NCI-H2029 (cell line): ENCODE measurements at regions not wholly inside any gene's neighbourhood (a gene's known extent, or its start where the extent isn't known, plus 50 kb on each side); places are given as distances from the start of the nearest gene placed in this dataset.
A peak's percentile ranks its signal among the peaks of the same experiment; 100 is the strongest.

ENCODE experiments used
- DNase-seq: peaks from one replicate; lab custom pipeline; 2025; lab: John Stamatoyannopoulos, UW

GRCh38 chr11:119520966-119521365, 98.0 kb upstream of the THY1 start:
- no peak for DNase-seq

DNA sequence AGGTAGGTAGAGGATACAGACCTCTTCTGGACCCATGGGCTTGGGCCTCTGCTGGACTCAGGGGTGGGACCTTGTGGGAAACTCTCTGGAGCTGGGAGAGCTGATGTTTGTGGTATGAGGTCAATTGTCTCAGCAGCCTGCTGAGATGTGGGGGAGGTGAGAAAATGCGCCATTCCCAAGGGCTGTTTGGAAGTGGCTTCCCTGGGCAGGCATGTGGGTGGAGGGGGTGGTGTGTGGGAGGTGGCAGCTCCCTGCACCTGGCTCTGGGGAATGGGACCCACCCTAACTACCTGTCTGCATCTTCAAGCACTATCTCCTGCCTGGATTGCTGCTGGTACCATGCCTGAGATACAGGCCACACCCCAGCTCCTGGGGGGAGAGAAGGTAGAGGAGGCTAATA, 97.4 kb upstream of the THY1 start:
- no peak for DNase-seq

- DNase-seq = no peak
Measured at GRCh38 chr11:119519796-119520195, 96.8 kb upstream of the THY1 start.

GRCh38 chr11:119518746-119519730, 96.1 kb upstream of the THY1 start:
- no peak for DNase-seq

DNA sequence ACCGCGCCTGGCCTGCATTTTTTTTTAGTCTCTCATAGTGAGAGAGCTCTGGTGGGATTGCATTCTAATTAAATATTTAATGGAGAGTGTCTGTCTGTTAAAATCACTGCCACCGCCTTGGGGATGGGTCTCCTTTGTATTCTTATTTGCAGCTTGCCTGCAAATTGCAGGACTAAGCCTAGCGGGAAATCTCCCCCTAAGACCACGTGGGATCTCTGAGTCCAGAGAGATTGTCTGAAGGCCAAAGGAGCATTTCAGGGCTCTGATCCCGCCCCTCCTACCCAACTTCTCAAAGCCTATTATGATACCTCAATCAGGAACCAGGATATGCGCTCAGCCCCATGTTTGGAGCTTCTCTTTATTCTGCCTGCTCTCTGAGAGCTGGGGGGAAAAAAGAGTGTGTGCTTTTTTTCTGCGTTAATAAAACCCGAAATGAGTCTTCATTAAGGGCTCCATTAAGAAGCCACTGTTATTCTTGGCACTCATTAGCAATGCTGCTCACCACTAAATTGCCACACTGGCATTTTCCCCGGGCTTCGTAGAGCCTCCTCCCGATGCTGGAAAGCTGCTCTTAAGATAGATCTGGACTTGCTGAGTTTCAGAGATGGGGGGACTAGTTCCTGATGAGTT, 92.9 kb upstream of the THY1 start:
- DNase-seq = no peak

- DNase-seq = no peak
Measured at GRCh38 chr11:119513806-119514170, 90.8 kb upstream of the THY1 start.

GRCh38 chr11:119513131-119513805, 90.3 kb upstream of the THY1 start:
- DNase-seq = no peak

- no peak for DNase-seq
Measured at GRCh38 chr11:119512369-119512768, 89.4 kb upstream of the THY1 start.

DNA sequence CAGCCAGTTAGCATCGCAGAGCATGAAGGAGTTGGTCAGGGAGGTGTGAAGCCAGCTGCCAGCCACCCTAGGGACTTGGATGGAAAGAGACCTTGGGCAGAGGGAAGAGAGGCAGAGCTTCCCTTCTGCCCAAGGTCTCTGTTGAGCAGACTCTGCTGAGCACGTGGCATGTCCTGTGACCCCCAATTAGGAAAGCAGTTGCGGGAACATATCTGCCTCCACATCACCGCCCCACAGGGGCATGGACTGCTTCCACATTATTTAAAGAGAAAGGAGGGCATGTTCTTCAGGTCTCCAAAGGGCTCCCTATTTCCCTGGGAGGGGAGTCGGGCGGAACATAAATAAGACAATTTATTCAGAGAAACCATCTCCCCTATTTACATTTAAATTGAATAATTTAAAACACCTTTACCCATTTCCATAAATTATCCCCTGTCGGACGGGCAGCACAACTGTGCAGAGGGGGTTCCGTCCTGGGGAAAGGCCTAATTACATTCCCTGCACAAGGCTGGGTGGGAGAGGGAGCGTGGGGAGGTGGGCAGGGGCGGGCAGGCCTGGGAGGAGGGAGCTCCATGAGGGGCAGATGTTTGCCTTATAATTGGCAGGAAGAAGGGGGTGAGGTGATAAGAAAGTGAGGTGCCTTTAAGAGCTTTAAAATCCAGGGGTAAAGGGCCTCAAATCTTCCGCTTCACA, 88.8 kb upstream of the THY1 start:
- DNase-seq = no peak

- no peak for DNase-seq
Measured at GRCh38 chr11:119509969-119510401, 87.0 kb upstream of the THY1 start.

DNA sequence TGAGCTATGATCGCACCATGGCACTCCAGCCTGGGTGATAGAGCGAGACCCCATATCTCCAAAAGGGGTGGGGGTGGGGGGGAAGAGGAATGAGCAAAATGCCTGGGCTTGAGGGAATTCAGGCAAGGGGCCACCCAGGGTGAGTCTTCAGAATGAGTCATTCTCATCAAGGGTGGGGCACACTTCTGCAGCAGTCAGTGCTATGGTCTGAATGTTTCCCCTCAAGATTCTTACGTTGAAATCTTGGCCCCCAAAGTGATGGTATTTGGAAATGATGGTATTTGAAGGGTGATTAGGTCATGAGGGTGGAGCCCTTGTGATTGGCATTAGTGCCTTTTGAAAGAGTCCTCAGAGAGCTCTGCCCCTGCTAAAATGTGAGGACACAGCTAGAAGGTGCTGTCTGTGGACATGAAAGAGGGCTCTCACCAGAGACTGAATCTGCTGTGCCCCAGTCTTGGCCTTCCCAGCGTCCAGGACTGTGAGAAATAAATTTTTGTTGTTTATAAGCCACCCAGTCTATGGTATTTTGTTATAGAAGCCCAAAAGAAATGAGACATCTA, 86.4 kb upstream of the THY1 start:
- no peak for DNase-seq

DNA sequence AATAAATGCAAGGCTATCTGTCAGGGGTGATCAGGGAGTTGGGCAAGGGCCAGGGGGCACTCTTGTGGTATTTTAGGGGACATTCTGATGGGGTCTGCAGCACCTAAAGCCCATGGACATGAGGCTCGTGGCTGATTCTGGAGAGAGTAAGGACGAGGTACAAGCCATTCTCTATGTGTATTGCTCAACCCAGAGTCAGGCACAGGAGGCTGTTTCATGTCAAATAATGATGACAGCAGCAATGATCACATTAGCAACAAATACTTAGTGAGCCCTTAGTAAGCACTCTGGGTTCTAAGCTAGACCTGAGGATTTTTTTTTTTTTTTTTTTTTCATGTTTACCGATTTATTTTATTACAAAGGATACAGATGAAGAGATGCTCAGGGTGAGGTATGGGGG, 83.5 kb upstream of the THY1 start:
- no peak for DNase-seq

- DNase-seq = no peak
Measured at GRCh38 chr11:119505861-119506260, 82.9 kb upstream of the THY1 start.

- no peak for DNase-seq
Measured at GRCh38 chr11:119505071-119505470, 82.1 kb upstream of the THY1 start.

GRCh38 chr11:119504371-119504770, 81.4 kb upstream of the THY1 start:
- no peak for DNase-seq

GRCh38 chr11:119501777-119502405, 78.9 kb upstream of the THY1 start:
- DNase-seq = no peak

DNA sequence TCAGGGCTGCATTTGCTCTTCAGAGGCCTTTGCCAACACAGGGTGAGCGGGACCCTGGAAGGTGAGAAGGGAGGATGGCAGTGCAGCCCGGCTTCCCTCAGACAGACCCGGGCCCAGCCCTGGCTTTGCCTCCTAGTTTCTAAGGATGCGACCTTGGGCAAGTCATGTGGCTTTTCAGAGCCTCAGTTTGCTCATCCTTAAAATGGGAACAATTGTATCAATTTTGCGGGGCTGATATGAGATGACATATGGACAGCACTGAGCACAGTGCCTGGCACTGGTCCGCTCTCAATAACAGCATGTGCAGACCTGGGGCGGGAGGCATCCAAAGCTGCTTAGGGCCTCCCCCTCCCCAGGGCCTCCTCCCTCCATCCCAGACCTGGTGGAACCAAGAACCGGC, 74.7 kb upstream of the THY1 start:
- no peak for DNase-seq

DNA sequence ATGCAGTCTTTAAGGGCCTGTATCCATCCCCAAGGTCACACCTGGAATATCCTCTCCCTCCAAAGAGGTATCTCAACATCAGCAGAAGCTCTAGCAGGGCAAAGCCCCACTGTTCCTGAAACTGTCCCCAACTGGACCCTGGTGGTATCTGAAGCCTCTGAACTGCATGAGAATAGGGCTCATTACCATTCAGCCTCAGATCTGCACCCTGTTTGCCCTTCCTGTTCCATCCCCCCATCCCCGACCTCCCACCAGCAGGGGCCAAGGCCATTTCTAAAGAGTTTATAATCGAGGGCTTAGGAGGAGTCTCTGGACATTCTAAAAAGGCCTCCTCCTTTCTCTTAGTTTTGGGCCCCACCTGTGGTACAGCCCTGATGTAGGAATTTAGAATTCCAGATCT, 74.0 kb upstream of the THY1 start:
- no peak for DNase-seq

DNA sequence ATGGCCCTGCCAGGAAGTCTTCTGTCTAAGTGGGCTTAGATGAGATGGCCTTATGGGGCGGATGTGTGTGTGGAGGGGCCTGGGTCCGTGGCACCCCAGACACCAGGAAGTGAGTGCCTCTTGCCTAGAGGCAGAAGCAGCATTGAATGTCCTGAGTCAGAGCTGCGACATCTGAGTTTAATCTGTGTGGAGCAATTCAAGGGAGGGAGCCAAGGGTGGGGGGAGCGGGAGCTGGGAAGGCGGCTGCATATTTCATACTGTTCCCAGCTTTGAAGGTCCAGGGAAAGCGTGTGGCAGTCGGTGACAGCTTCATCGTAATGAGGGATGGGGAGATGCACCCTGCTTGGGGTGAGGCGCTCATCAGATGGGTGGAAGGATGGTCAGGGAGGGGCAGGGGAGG, 73.5 kb upstream of the THY1 start:
- no peak for DNase-seq

DNA sequence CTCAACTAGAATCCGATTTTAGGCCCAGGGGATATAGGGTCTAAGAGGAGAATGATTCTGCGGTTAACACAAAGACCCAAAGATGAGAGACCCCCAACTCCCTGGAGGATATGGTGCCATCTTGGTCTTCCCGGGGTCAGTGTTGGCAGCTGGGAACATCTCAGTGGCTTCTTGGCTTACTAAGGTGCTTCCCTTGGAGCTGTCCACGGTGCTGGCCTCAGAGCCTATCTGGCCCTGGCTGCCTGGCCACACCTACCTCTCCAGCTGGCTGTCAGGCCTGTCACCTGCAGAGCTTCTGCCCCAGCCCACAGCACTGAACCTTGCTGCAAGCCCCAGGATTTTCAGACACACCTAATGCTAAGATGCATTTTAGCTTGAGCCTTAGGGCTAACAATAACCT, 70.7 kb upstream of the THY1 start:
- no peak for DNase-seq

- DNase-seq = peak; percentile 81
Measured at GRCh38 chr11:119491753-119492510, 69.0 kb upstream of the THY1 start.
